GM18870 (cell line): ENCODE measurements at regions not wholly inside any gene's neighbourhood (a gene's known extent, or its start where the extent isn't known, plus 50 kb on each side); places are given as distances from the start of the nearest gene placed in this dataset.
"Not testable (repeated sequence)": the region's sequence is repeated elsewhere in the genome, so short reads cannot be mapped to it uniquely, and the experiment has no call there.

Experiments
- ATAC-seq: cut with Tn5 transposase; IDR thresholded peaks from one replicate; pipeline ENCODE4 v1.9.1; 2021; ENCODE audit warnings: moderate library complexity; ENCODE audit not compliant: unreplicated experiment

GRCh38 chrX:117510453-117510852 lies 606.2 kb downstream of the KLHL13 start:
- no peak for ATAC-seq

GRCh38 chrX:117508021-117508420 lies 608.6 kb downstream of the KLHL13 start:
- no peak for ATAC-seq

GRCh38 chrX:117487421-117487820 lies 629.2 kb downstream of the KLHL13 start:
- ATAC-seq: no peak

- ATAC-seq: no peak
These were observed 632.7 kb downstream of the KLHL13 start for GRCh38 chrX:117483950-117484349.

GRCh38 chrX:117458243-117458968 lies 658.2 kb downstream of the KLHL13 start:
- ATAC-seq: no peak

GRCh38 chrX:117455787-117456186 lies 660.8 kb downstream of the KLHL13 start:
- ATAC-seq: no peak

GRCh38 chrX:117429501-117429900 lies 687.1 kb downstream of the KLHL13 start:
- ATAC-seq: no peak

- no peak for ATAC-seq
These were observed 709.0 kb downstream of the KLHL13 start for GRCh38 chrX:117407449-117408150.

- ATAC-seq: no peak
These were observed 715.8 kb downstream of the KLHL13 start for GRCh38 chrX:117400839-117401238.

GRCh38 chrX:117400005-117400404 lies 716.6 kb downstream of the KLHL13 start:
- no peak for ATAC-seq

- no peak for ATAC-seq
These were observed 718.8 kb downstream of the KLHL13 start for GRCh38 chrX:117397844-117398243.

- ATAC-seq: not testable (repeated sequence)
These were observed 722.0 kb downstream of the KLHL13 start for GRCh38 chrX:117394506-117395070.

- not testable (repeated sequence) for ATAC-seq
These were observed 724.2 kb downstream of the KLHL13 start for GRCh38 chrX:117392360-117392759.

GRCh38 chrX:117376460-117376859 lies 740.1 kb downstream of the KLHL13 start:
- no peak for ATAC-seq

GRCh38 chrX:117335209-117335608 lies 781.4 kb downstream of the KLHL13 start:
- ATAC-seq: no peak

GRCh38 chrX:117327373-117327772 lies 789.2 kb downstream of the KLHL13 start:
- no peak for ATAC-seq

- no peak for ATAC-seq
These were observed 790.9 kb downstream of the KLHL13 start for GRCh38 chrX:117325706-117326105.

GRCh38 chrX:117305168-117305766 lies 811.3 kb downstream of the KLHL13 start:
- ATAC-seq: no peak

- no peak for ATAC-seq
These were observed 815.5 kb downstream of the KLHL13 start for GRCh38 chrX:117301086-117301485.

- no peak for ATAC-seq
These were observed 824.9 kb downstream of the KLHL13 start for GRCh38 chrX:117291760-117292159.

GRCh38 chrX:117274965-117275364 lies 812.2 kb upstream of the CT83 start:
- ATAC-seq: no peak
